Gastrocnemius medialis (tissue), 4 donors: ENCODE measurements at regions not wholly inside any gene's neighbourhood (a gene's known extent, or its start where the extent isn't known, plus 50 kb on each side); places are given as distances from the start of the nearest gene placed in this dataset.
"Not testable (repeated sequence)": the region's sequence is repeated elsewhere in the genome, so short reads cannot be mapped to it uniquely, and the experiment has no call there.

Experiments
- ATAC-seq, 2 donors: fragments of 150-250 bp; one replicate each; pipeline ENCODE4 v1.9.1; 2016
- DNase-seq, 2 donors: peaks; one replicate each; pipeline ENCODE4 v3.0.0-alpha.2; 2019
- H3K27ac ChIP-seq, 4 donors: fragments of 200-600 bp; sonication (generic); 1 replicate in 1 of 4; 2 replicates in 3 of 4; pipeline ENCODE4 v1.5.1; 2016 to 2018; ENCODE audit warnings: mild to moderate bottlenecking in 2 of 4, moderate library complexity in 1 of 4
- H3K27me3 ChIP-seq, 3 donors: fragments of 200-600 bp; sonication (generic) in 2 of 3; 1 replicate in 1 of 3; 2 replicates in 2 of 3; pipeline versions ENCODE4 v1.5.1 to v1.6.0; 2016 to 2019; ENCODE audit warnings: mild to moderate bottlenecking in 1 of 3, moderate library complexity in 1 of 3
- H3K36me3 ChIP-seq, 2 donors: fragments of 200-600 bp; sonication (generic) in 1 of 2; one replicate each; pipeline ENCODE4 v1.5.1; 2017 to 2018
- H3K4me1 ChIP-seq, 2 donors: fragments of 200-600 bp; sonication (generic) in 1 of 2; one replicate each; pipeline ENCODE4 v1.5.1; 2016 to 2017; ENCODE audit warnings: mild to moderate bottlenecking in 2 of 2
- H3K4me3 ChIP-seq, 4 donors: fragments of 200-600 bp; sonication (generic) in 3 of 4; 1 replicate in 1 of 4; 2 replicates in 3 of 4; pipeline ENCODE4 v1.5.1; 2016 to 2019; ENCODE audit warnings: mild to moderate bottlenecking in 2 of 4
- H3K9me3 ChIP-seq, 3 donors: fragments of 200-600 bp; sonication (generic) in 2 of 3; 1 replicate in 1 of 3; 2 replicates in 2 of 3; pipeline ENCODE4 v1.5.1; 2016 to 2019
- CTCF ChIP-seq, 5 experiments: fragments of 450-650 bp in 3 of 5; fragments of 200-600 bp in 2 of 5; sonication (generic) in 2 of 5; IDR thresholded peaks in 4 of 5; conservative IDR thresholded peaks in 1 of 5; 1 replicate in 4 of 5; 2 replicates in 1 of 5; pipeline ENCODE4 v1.5.1; 2016 to 2019; ENCODE audit warnings: antibody characterized with exemption in 5 of 5, mild to moderate bottlenecking in 3 of 5, moderate library complexity in 3 of 5
- POLR2A ChIP-seq, 2 donors: fragments of 450-650 bp; IDR thresholded peaks; one replicate each; pipeline ENCODE4 v1.6.1; 2017; ENCODE audit warnings: antibody characterized with exemption in 2 of 2, mild to moderate bottlenecking in 2 of 2, moderate library complexity in 2 of 2
- in situ Hi-C, 4 donors: fragments of 200-750 bp; cut with MboI; loops; one replicate each; pipeline versions ENCODE4 v1.15.0 to v1.8.0; 2017; ENCODE audit warnings: low sequenced_read_pairs in 4 of 4
- intact Hi-C: fragments of 100-400 bp; cut with DNase I; formaldehyde crosslinking; loops from one replicate; pipeline ENCODE4 v1.15.1; 2023; ENCODE audit warnings: low total_unique reads

- no peak overlapping the region for H3K4me3 ChIP-seq
- in situ Hi-C loops = no loop called here
Measured at GRCh38 chr6:170004585-170005210, 253.3 kb downstream of the ERMARD start.

GRCh38 chr6:170003451-170004160, 252.2 kb downstream of the ERMARD start:
- no peak for ATAC-seq
- H3K36me3 ChIP-seq = no peaks in the 10 kb centered on the region
- intact Hi-C loops = no loop called here
- H3K4me1 ChIP-seq = no peaks in the 10 kb centered on the region
- no peak for TF ChIP-seq POLR2A (IDR thresholded peaks at IDR 0.05)
- TF ChIP-seq CTCF (IDR thresholded peaks at IDR 0.05 in 4 of 5, conservative IDR thresholded peaks at IDR 0.05 in 1 of 5) = no peak
- in situ Hi-C loops = no loop called here
- H3K4me3 ChIP-seq = no peak overlapping the region
- no peaks in the 10 kb centered on the region for H3K9me3 ChIP-seq
- no peak for DNase-seq
- H3K27me3 ChIP-seq = no peaks in the 10 kb centered on the region
- H3K27ac ChIP-seq = no peak overlapping the region

More at GRCh38 chr6:170004585-170005210, 253.3 kb downstream of the ERMARD start:
- H3K27me3 ChIP-seq = no peaks in the 10 kb centered on the region
- intact Hi-C loops = no loop called here
- H3K4me1 ChIP-seq = no peaks in the 10 kb centered on the region
- H3K27ac ChIP-seq = no peak overlapping the region
- ATAC-seq (no peak), DNase-seq (no peak)
- H3K36me3 ChIP-seq = no peaks in the 10 kb centered on the region
- no peak for TF ChIP-seq POLR2A (IDR thresholded peaks at IDR 0.05)
- no peak for TF ChIP-seq CTCF (IDR thresholded peaks at IDR 0.05 in 4 of 5, conservative IDR thresholded peaks at IDR 0.05 in 1 of 5)
- no peaks in the 10 kb centered on the region for H3K9me3 ChIP-seq

- H3K27ac ChIP-seq = no peak overlapping the region
- no peaks in the 10 kb centered on the region for H3K4me1 ChIP-seq
- no peaks in the 10 kb centered on the region for H3K9me3 ChIP-seq
- intact Hi-C loops (no loop called here), in situ Hi-C loops (no loop called here)
- no peaks in the 10 kb centered on the region for H3K36me3 ChIP-seq
- ATAC-seq (no peak), DNase-seq (no peak)
- no peak overlapping the region for H3K4me3 ChIP-seq
- no peaks in the 10 kb centered on the region for H3K27me3 ChIP-seq
- TF ChIP-seq CTCF (IDR thresholded peaks at IDR 0.05 in 4 of 5, conservative IDR thresholded peaks at IDR 0.05 in 1 of 5) = no peak
- TF ChIP-seq POLR2A (IDR thresholded peaks at IDR 0.05) = no peak
Measured at GRCh38 chr6:170003027-170003426, 251.6 kb downstream of the ERMARD start.

DNA sequence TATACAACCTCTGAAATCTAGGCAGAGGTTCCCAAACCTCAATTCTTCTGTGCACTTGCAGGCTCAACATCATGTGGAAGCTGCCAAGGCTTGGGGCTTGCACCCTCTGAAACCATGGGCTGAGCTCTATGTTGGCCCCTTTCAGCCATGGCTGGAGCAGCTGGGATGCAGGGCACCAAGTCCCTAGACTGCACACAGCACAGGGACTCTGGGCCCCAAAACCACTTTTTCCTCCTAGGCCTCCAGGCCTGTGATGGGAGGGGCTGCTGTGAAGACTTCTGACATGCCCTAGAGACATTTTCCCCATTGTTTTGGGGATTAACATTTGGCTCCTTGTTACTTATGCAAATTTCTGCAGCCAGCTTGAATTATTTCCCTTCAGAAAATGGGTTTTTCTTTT, 250.4 kb downstream of the ERMARD start:
- H3K36me3 ChIP-seq, H3K4me3 ChIP-seq, DNase-seq, H3K9me3 ChIP-seq, H3K4me1 ChIP-seq, H3K27ac ChIP-seq, H3K27me3 ChIP-seq, ATAC-seq, intact Hi-C loops, in situ Hi-C loops: not testable (repeated sequence)

GRCh38 chr6:170000071-170000843, 248.8 kb downstream of the ERMARD start:
- no peak for ATAC-seq
- Histone ChIP-seq H3K9me3 (no peaks in the 10 kb centered on the region), H3K27ac (no peak overlapping the region), H3K4me1 (no peaks in the 10 kb centered on the region), H3K36me3 (no peaks in the 10 kb centered on the region), H3K27me3 (no peaks in the 10 kb centered on the region), H3K4me3 (no peak overlapping the region)
- in situ Hi-C loops (no loop called here), intact Hi-C loops (no loop called here)
- no peak for TF ChIP-seq CTCF (IDR thresholded peaks at IDR 0.05 in 4 of 5, conservative IDR thresholded peaks at IDR 0.05 in 1 of 5)
- TF ChIP-seq POLR2A (IDR thresholded peaks at IDR 0.05) = no peak
- no peak for DNase-seq
